GM19372 (cell line): ENCODE measurements at regions not wholly inside any gene's neighbourhood (a gene's known extent, or its start where the extent isn't known, plus 50 kb on each side); places are given as distances from the start of the nearest gene placed in this dataset.

Source experiments
- ATAC-seq: cut with Tn5 transposase; IDR thresholded peaks from one replicate; pipeline ENCODE4 v1.9.1; 2021; ENCODE audit warnings: mild to moderate bottlenecking, low read depth, moderate library complexity; ENCODE audit not compliant: unreplicated experiment

DNA sequence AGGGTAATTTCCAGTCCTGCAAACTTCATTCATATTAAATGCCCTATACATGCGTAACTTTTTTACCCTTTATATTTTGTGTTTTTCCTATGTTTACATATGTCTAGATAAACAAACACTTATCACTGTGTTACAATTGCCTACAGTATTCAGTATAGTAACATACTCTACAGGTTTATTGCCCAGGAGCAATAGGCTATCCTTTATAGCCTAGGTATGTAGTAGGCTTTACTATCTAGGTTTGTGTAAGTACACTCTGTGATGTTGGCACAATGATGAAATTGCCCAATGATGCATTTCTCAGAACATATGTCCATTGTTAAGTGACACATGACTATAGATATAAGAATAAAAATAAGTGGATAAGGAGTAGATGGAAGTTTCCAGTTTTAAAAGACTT is 345.5 kb upstream of the C1orf87 start:
- no peak for ATAC-seq

DNA sequence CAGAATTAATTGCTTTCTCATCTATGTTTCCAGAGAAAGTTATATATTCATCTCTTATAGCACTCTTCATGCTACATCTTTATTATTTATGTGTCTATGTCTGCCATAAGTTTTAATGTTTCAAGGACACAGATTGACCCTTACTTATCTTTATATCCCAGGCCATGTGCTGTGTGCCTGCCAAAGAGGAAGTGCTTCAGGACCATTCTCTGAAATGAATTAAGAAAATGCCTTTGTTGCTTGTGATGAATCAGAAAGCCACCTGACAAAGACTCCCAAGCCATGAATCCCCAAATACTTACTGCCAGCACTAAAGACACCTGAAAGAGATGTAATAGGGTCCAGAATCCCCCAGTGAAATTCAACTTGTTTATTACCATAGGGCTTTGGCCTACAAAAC is 342.1 kb upstream of the C1orf87 start:
- ATAC-seq = no peak

DNA sequence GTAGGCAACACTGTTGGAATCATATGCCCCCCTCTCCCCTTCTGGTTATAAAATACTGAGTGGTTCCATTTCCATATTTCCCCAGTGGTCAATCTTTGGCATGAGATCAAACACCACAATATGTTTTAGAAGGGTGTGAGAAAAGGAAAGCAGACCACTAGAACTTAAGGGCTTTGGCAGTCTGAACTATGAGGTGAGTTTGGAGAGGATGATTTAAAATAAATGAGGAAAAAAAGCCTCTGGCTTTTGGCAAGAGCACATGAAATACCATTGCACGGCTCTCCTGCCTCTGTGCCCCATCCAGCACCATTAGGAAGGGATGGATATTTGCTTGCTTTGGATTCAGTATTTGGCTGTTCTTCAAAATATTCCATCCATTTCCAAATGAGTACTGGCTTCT is 339.5 kb upstream of the C1orf87 start:
- ATAC-seq = no peak

DNA sequence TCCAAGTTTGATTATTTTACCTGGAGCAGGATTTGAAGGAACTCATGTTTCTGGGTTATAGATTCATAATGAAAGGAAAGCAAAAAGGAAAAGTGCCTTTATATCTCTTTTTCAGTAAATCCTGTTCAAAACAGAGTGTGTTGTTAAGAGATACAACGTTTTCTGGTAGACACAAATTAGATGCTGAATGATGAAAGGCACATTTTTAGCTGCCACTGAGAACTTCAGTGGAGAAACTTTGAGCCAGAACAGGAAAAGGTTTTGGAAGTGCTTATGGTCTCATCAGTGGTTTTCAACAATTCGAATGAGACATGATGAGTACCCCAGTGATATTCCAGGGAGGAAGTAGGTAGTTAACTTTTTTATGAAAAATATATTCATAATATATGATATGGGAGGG is 338.0 kb upstream of the C1orf87 start:
- no peak for ATAC-seq

DNA sequence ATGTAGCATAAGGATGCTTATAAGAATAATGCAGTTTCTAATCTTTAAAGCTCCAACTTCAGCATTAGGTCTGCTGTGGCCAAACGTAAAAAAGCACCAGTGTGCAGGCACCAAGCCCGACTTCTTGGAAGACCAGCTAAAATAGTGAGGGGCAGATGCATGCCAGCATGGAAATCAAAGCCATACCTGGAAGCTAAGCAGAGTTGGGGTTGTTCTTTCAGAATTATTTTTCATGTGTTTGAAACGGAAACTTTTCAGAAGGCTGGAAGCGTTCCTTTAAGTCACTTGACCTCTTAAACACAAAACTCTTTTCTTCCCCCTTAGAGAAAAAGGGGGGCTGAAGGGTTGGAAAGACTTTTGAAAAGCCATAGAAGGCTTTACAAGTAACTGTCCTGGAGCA is 329.2 kb upstream of the C1orf87 start:
- no peak for ATAC-seq

DNA sequence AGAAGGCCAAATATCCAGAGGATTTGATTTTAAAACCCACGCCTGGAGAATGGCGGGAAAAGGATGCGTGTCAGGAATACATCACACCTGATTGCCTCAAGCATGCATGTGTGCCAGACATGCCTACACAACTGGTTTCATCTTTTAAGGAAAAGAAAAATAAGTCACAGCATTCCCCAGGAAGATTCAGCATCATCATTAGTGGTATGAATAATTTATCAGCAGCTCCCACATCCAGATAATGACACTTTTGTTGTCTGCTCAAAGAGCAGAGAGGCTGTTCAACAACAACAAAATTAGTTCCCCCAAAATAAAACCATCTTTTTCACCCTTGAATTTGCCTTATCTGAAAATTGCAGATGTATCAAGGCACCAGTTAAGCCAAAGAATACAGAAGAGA is 328.6 kb upstream of the C1orf87 start:
- ATAC-seq = no peak

DNA sequence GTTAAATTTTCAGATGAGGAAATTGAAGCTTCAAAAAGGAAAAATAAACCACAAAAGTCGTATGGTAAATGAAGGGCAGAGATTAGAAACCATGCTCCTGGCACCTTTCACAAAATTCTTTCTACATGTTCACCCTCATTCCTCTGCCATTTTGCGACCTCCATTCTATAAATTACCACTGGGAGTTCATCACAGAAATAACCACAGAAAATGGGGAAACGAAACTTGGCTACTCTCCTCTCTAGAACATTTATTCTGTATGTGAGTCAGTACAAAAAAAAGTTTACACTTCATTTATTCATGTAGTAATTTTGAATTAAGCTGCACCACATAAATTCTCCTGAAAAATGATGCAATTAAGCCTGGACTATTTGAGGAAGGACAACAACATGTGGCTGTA is 320.9 kb upstream of the C1orf87 start:
- ATAC-seq = no peak

DNA sequence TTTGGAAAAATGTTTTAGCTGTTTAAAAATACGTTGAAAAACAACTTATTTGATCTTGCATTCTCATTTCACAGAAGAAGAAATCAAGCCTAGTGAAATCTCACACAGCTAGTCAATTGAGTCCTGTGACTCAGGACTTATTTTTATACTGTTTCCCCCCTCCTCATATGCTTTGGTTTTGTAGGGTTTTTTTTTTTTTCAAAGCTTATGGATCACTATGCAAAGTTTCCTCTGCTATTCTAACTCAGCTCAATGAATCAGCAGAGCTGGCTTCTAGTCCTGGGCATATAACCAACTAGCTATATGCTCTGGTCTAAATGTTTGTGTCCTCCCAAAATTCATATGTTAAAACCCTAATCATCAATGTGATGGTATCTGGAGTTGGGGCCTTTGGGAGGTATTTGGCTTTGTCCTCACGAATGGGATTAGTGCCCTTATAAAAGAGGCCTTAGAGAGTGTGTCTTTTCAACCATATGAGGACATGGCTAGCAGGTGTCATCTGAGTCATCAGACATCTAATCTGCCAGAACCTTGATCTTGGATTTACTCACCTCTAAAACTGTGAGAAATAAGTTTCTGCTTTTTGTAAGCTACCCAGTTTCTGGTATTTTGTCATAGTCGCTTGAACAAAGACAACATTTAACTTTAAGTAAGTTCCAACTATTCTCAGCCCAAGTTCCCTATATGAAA is 317.2 kb upstream of the C1orf87 start:
- no peak for ATAC-seq

DNA sequence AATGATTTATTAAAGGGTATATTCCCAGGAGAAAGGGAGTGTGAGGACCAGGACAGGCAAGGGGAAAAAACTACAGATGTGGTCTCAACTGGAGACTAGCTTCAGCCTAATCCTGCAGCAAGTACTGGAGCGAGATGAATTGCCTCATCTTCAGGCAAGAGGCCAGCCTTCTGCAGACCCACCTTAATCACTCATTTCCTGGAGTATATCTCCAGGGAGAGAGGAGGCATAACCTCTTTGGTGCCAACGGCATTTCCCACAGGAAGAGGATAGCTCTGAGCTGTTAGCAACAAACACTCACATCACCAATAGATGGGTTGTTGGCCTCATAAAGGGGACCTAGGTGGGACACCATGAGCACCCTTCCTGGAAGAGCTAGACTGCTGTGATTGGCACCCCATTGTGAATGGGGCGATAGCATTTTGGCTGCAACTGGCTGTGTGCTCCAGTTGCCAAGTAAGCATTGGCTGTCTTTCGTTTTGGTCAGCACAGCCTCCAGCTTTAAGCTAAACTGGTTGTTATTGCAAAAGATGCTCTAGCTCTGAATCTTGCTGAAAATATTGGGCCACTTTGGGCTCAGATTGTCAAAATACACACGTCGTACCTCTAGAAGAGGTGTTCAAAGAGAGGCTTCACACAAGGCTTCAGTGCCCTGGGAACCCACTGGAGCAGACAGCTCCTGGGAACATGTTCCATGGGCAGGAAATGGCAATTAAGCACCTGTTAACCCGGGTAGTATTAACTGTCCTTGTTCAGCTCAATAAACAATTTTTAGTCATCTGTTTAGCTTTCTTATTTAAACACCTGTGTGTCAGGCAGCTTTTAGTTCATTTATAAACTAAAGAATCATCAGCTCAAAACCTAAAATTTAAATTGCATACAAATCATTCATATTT is 314.8 kb upstream of the C1orf87 start:
- no peak for ATAC-seq

DNA sequence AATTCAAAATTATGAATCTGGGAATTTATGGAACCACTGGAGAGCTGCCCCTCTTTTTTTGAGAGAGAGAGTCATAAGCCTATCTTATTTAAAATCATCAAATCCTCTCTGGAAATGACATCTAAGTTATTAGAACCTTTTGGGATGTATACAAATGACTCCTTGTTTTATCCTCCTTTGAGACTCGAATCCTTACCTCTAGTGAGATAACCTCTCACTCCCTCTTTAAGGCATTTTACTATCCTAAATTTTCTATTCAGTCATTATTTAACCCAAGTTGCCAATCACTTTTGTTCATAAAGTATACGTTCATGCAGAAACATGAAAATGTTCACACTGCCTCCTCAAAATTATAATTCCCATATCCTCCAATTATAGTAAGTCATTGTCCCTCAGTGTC is 313.6 kb upstream of the C1orf87 start:
- no peak for ATAC-seq

DNA sequence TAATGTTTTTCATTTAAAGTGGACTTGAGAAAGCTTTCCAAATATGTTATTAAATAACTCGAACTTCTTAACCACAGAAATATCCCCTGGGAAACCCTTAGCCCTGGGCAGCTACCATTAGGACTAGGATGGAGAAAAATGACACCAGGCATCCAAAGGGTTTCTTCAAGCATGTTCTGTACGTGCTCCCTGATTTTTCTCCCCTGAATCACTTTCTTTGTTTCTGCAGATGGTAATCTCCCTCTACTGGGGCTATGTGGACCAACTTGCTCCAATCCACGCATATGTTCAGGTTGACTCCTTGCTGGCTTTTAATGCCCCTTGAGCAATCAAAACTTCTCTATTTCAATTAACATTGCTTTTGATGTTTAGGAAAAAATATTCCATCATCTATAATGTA is 312.7 kb upstream of the C1orf87 start:
- no peak for ATAC-seq

DNA sequence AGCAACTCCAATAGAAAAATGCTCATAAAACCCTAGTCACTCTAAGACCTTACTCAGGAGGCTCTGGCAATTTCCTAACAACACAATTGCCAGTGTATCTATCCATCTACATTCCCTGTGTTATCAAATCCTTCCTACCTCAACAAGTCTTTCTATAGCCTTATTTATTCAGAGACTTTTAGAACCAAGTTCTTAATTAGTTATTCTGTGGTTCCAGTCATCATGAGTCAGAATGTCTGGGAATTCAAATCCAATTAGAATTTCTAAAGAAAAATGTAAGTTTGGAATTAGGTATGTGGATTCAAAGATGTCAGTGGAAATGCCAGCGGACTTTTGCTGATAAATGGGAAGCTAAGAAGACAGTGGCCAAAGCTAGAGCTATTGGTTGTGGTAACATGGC is 302.6 kb upstream of the C1orf87 start:
- no peak for ATAC-seq

DNA sequence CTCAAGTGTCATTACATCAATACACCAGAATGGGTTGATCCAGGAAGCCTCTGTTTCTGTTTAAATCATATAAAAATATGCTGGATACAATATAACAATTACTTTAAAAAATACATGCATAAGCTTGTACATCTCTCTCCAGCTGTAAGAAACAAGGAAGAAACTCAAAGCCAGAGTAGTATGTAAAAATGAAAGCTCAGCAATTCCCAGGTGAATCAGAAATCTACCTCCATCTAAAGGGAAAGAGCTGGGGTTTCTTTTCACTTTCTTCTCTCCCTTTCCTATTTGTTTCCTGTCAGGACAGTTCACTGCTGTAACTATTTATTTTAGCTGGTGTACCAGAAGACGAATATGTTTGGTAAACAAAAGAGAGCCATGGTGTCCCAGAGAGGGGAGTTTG is 301.0 kb upstream of the C1orf87 start:
- ATAC-seq = no peak

DNA sequence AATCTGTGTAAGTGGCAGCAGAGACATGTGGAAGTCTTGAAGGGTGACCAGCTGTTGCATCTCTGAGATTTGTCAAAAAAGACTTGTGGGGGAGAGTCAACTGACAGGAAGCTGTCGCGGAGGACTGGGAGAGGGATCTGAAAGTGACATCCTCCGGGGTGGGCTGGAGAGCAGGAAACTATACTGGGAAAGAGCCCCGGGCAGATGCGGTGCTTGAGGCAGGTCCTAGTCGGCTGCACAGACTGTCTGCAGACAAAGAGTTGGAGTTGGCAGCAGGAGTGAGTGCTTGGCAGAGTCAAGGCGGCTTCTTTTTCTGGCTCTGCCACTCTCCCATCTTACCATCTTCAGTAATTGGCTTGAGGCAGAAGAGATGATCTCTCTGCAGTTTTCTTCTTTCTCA is 294.0 kb upstream of the C1orf87 start:
- no peak for ATAC-seq

DNA sequence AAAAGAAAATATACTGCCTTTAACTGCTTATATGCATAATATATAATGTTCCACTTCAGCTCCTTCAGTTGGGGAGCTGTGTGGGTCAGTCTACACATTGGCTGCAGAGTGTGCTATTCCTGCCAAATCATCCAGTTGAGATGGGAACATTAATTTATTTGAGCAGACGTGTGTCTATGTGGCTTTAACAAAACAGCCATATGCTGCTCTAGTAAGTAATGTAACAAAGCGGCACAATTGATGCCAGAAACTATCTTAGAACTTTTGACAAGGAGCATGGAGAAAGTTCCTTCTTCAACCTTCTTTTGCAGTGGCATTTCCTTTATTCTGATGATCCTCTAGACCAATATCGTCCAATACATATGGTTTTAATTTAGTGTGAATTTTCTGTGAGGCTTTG is 285.9 kb upstream of the C1orf87 start:
- ATAC-seq = no peak

DNA sequence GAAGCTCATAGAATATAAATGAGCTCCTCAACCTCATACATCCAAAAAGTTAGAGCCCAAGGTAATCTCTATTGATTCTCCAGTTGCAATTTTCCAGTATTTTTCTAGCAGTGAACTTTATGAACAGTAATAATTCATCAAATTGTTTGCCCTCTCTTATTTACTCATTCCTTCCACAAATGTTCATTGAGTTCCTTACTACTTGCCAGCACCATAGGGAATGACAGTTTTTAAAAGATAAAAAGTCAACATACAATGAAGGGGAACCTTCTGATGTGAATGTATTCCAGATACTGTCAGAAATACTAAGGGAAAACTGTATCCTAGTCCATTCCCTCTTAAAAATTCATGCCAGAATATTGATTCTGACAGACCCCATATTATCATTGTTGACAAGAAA is 277.0 kb upstream of the C1orf87 start:
- no peak for ATAC-seq

DNA sequence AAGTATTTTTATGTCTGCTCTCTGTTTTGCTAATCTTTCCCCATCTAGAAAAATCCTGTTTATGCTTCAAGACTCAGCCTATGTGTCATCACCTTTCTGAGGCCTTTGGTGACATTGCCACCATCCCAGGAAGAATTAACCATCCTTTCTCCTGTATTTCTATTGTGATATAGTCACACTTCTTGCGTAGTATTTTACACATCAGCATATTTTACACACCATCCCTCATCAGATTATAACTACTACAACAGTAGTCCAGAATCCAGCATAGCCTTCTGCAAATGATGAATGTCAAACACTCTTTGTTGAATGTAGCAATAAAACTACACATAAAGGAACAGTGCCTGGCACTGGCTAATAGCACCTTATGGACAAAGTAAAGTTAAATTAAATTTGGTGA is 275.3 kb upstream of the C1orf87 start:
- ATAC-seq = no peak

DNA sequence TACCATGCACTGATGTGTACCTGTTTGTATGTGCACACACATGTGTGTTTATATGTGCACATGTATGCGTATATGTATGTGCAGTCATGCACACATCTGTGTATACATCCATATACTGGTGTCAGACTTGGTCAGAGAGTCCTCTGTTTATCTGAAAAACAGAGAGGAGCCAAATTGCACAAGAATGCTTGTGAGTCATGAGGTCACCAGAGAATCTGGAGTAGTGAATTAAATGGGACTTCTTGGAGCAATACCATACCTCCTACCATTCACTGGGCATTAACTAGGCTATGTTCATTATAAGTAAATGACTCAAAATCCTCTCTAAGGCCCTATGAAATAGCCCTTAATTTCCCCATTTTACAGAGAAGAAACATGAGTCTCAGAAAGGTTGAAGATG is 272.1 kb upstream of the C1orf87 start:
- no peak for ATAC-seq

DNA sequence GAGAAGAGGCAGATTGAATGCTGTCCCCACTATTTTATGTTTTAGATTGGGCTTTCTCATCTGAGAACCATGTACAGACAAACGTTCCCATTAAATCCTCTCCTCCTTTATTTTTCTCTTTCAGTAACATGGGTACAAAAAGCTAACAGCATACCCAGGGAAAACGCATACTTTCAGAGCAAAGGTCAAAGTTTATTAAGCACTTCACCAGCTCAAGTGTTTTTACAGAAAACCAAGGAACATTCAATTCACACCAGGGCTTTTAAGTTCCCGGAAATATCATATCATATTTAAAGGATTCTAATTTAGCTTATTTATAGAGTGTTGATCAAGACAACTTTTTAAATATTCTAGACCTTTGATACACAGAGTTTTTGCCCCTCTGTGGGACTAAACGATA is 271.5 kb upstream of the C1orf87 start:
- ATAC-seq = no peak

DNA sequence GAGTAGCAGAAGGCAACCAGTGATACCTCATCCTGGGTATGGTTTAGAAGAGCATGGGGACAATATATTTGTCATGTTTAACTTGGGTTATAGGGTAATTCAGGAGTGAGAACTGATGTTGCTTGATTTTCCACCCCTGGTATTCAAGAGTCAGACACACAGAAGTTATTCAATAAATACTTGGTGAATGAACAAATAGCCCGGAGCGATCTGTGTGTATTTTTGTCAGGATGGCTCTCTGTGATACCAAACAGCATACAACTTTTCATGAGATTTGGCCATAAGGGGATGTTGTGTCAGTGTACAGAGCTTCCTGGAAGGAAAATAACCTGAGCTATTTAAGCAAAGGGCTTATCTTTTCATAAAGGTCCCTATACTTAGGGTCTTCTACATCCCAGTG is 270.2 kb upstream of the C1orf87 start:
- no peak for ATAC-seq

DNA sequence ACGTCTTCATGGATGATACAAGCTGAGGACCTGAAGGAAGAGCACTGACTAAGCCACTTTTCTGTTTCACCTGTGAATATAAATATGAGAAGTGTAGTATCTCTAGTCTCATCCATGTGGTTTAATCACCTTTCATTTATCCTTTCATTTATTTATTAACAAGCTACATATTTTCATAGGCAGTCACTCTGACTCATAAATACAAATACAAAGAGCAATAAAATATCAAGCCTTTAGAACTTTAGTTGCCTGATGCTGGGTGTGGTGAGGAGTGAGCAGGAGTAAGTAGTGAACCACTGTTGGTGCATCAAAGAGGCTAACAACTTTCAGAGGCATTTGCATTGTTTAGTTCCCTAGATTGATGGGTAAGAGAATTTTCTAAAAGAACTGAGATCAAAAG is 269.0 kb upstream of the C1orf87 start:
- ATAC-seq = no peak

DNA sequence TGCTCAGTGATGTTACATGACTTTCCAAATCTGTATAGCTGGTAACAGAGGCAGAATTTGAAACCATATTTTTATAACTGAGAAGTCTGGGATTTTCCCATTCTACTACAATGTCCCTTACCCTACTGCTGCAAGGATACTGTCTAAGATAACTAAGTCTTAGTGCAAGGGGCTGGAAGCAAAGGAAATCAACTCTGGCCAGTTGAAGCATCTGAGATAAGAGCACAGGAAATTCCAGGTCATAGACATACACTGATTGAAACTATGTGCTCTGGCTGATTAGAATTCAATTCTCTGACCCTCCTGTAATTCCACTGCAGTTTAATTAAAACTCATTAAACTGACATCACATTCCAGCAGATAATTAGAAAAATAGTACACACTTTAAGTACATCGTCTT is 267.7 kb upstream of the C1orf87 start:
- no peak for ATAC-seq
